ENCODE measurements at regions not wholly inside any gene's neighbourhood (a gene's known extent, or its start where the extent isn't known, plus 50 kb on each side); places are given as distances from the start of the nearest gene placed in this dataset.

DNA sequence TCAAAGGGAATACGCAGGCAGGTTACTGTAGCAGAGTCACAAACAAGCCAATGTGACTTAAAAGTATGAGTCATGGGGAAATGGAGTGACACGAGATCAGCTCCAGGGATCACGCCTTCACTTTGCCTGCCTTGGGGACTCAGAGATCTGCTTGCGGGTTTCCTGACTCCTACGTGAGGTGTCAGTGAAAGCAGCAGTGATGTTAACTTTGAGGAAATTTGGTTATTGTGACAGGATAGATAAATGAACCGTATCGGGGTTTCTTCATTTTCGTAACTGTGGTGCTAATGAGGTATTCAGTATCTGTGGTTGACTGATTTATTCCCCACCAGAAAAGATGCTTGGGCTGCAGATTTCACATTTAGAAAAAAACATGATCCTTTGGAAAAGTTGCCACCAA is 383.3 kb upstream of the ZFP42 start:
- Mint-ChIP-seq H3K27me3 (ENCODE audit: low read depth) (no peaks in the 10 kb centered on the region), H3K36me3 (ENCODE audit: insufficient read depth) (no peaks in the 10 kb centered on the region), H3K4me3 (no peak overlapping the region), H3K9me3 (peaks cover 4% of the 10 kb centered on the region), H3K4me1 (ENCODE audit: low read depth) (no peaks in the 10 kb centered on the region)
- ATAC-seq (no peak), DNase-seq (no peak)

DNA sequence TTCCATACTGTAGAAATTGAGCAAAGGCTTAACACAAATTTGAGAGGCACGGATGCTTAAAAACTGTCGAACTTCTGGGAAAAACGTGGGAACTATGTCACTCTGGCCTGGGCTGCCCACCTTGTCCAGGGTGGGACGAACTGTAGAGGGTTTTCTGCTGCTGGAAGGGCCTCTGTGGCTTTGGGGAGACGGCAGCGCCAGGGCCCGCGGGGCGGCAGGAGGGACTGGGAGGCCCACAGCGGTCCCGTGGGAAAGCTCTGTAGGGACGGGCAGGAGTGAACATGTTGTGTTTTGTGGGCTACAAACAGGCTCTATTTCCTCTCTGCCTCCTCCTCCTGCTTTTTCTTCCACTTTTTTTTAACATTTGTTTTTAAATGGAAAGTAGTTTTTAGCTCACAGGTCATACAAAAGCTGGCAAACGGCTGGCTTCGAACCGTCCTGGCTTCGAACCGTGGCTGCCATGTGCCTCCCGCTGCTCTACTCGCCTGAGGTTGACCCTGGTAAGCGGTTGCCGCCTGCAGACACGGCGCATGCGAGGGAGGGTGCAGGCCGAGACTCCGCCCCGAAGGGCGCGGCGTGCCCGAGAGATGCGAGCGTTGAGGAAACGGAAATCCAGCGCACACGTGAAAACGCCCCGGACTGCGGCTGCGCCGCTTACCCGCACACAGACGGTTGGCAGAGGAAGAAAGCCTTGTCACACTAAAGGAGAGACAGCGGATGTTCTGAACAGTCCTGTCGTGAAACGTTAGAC is 382.3 kb upstream of the ZFP42 start:
- Mint-ChIP-seq H3K27me3 (ENCODE audit: low read depth) (no peaks in the 10 kb centered on the region), H3K9me3 (peaks cover 4% of the 10 kb centered on the region)
- no peak for ATAC-seq

GRCh38 chr4:187615972-187616371 is 379.6 kb upstream of the ZFP42 start:
- H3K36me3 Mint-ChIP-seq (ENCODE audit: insufficient read depth) = no peaks in the 10 kb centered on the region
- no peak overlapping the region for H3K4me3 Mint-ChIP-seq
- ATAC-seq (no peak), DNase-seq (no peak)
- H3K27me3 Mint-ChIP-seq (ENCODE audit: low read depth) = no peaks in the 10 kb centered on the region
- peaks cover 3% of the 10 kb centered on the region for H3K9me3 Mint-ChIP-seq
- no peaks in the 10 kb centered on the region for H3K4me1 Mint-ChIP-seq (ENCODE audit: low read depth)

More for the DNA sequence above, 382.3 kb upstream of the ZFP42 start:
- Mint-ChIP-seq H3K4me3 (no peak overlapping the region), H3K36me3 (ENCODE audit: insufficient read depth) (no peaks in the 10 kb centered on the region), H3K4me1 (ENCODE audit: low read depth) (no peaks in the 10 kb centered on the region)
- DNase-seq = no peak

DNA sequence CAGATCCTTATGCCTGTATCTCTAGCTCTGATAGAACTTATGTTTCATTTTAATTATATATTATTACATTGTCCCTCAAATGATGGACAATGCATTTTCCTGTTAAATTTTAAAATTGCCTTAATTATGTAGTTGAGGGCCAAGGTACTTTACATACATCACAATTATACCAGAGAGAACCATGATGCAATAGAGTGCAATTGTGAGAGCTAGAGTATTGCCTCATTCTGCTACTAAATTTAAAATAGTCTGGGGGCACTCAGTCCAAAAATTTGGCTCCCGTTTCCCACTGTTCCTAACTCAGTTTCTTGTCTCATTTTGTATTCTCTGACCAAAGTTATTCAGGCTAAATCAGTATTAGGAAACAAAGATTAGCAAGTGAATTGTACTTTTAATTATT is 378.5 kb upstream of the ZFP42 start:
- DNase-seq (no peak), ATAC-seq (no peak)
- no peaks in the 10 kb centered on the region for H3K36me3 Mint-ChIP-seq (ENCODE audit: insufficient read depth)
- H3K4me3 Mint-ChIP-seq = no peak overlapping the region
- no peaks in the 10 kb centered on the region for H3K27me3 Mint-ChIP-seq (ENCODE audit: low read depth)
- H3K4me1 Mint-ChIP-seq (ENCODE audit: low read depth) = no peaks in the 10 kb centered on the region
- no peaks in the 10 kb centered on the region for H3K9me3 Mint-ChIP-seq

GRCh38 chr4:187618701-187619281 is 376.8 kb upstream of the ZFP42 start:
- Mint-ChIP-seq H3K9me3 (peaks cover 6% of the 10 kb centered on the region), H3K36me3 (ENCODE audit: insufficient read depth) (no peaks in the 10 kb centered on the region), H3K4me1 (ENCODE audit: low read depth) (no peaks in the 10 kb centered on the region), H3K4me3 (no peak overlapping the region), H3K27me3 (ENCODE audit: low read depth) (no peaks in the 10 kb centered on the region)
- ATAC-seq (no peak), DNase-seq (no peak)

DNA sequence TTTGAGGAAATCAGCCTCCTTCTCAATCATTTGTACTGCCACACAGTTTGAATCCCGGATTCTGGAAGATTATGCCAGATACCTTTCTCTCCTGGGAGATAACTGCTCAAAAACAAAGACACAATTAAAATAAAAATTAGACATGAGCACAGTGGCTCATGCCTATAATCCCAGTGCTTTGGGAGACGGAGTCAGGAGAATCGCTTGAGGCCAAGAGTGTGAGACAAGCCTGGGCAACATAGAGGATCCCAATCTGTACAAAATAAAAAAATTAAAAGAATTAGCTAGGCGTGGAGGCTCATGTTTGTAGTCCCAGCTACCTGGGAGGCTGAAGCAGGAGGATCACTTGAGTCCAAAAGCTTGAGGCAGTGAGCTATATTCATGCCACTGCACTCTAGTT is 376.3 kb upstream of the ZFP42 start:
- peaks cover 10% of the 10 kb centered on the region for H3K9me3 Mint-ChIP-seq
- no peaks in the 10 kb centered on the region for H3K4me1 Mint-ChIP-seq (ENCODE audit: low read depth)
- no peak overlapping the region for H3K4me3 Mint-ChIP-seq
- H3K27me3 Mint-ChIP-seq (ENCODE audit: low read depth) = no peaks in the 10 kb centered on the region
- no peak for ATAC-seq
- DNase-seq = no peak
- H3K36me3 Mint-ChIP-seq (ENCODE audit: insufficient read depth) = no peaks in the 10 kb centered on the region

GRCh38 chr4:187632260-187632995 is 363.1 kb upstream of the ZFP42 start:
- Mint-ChIP-seq H3K27me3 (ENCODE audit: low read depth) (no peaks in the 10 kb centered on the region), H3K4me1 (ENCODE audit: low read depth) (no peaks in the 10 kb centered on the region), H3K9me3 (peaks cover 10% of the 10 kb centered on the region), H3K4me3 (no peak overlapping the region), H3K36me3 (ENCODE audit: insufficient read depth) (no peaks in the 10 kb centered on the region)
- DNase-seq = no peak
- ATAC-seq = no peak

DNA sequence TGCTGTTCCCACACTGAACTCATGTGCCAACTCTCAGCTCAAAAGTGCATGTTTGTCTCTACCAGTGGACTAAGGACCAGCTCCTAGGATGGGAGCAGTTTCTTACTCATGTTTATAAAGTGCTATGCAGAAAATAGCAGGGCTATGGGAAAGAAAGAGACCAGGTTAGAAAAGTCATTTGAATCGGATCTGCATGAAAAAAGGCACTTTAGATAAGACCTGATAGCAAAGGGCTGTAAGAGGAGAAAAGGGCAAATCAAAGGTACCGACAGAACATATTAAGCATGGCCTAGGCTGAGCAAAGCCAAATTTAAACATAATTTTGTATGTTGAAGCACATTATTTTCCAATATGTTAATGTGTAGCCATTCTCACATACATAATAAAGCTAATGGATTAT is 362.3 kb upstream of the ZFP42 start:
- no peak for DNase-seq
- Mint-ChIP-seq H3K36me3 (ENCODE audit: insufficient read depth) (no peaks in the 10 kb centered on the region), H3K4me1 (ENCODE audit: low read depth) (no peaks in the 10 kb centered on the region), H3K4me3 (no peak overlapping the region), H3K9me3 (peaks cover 10% of the 10 kb centered on the region), H3K27me3 (ENCODE audit: low read depth) (no peaks in the 10 kb centered on the region)
- no peak for ATAC-seq

DNA sequence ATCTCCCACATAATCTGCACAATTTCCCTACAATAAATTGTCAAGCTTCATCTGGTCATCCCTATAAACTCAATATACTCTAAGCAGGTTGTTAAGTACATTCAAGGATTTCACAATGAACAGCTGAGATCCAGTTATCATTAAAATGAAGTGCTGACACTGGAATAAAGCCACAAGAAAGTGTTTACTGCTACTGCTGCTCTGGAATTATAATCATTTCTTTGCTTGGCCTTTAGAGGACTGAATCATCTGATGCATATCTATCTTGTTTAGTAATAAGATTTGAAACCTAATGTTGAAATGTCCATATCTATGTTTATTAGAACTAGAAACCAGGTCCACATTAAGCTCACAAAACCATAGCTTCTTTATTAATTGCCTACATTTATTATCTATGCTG is 338.6 kb upstream of the ZFP42 start:
- ATAC-seq = no peak
- Mint-ChIP-seq H3K36me3 (ENCODE audit: insufficient read depth) (no peaks in the 10 kb centered on the region), H3K4me3 (no peak overlapping the region), H3K27me3 (ENCODE audit: low read depth) (no peaks in the 10 kb centered on the region), H3K4me1 (ENCODE audit: low read depth) (no peaks in the 10 kb centered on the region), H3K9me3 (peaks cover 14% of the 10 kb centered on the region)
- DNase-seq = no peak

DNA sequence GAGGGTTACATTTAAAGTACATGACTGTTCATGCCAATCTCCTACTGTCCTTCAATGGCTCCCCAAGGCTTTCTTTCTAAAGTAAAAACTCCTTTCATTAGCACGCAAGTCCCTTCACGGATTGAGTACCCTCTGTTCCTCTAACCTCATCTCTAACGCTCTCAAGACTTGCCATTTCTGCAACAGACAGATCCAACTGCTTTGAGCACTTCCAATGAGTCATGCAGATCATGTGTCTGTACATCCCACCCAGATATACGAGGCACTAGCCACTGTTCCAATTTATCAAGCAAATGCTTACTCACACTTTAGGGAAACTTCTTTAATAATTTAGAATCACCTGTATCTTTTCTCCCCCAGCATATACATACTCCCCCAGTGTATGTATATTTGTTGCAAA is 332.5 kb upstream of the ZFP42 start:
- peaks cover 9% of the 10 kb centered on the region for H3K9me3 Mint-ChIP-seq
- DNase-seq (no peak), ATAC-seq (no peak)
- H3K27me3 Mint-ChIP-seq (ENCODE audit: low read depth) = no peaks in the 10 kb centered on the region
- no peaks in the 10 kb centered on the region for H3K4me1 Mint-ChIP-seq (ENCODE audit: low read depth)
- no peaks in the 10 kb centered on the region for H3K36me3 Mint-ChIP-seq (ENCODE audit: insufficient read depth)
- no peak overlapping the region for H3K4me3 Mint-ChIP-seq

- H3K4me1 Mint-ChIP-seq (ENCODE audit: low read depth) = no peaks in the 10 kb centered on the region
- no peak overlapping the region for H3K4me3 Mint-ChIP-seq
- H3K36me3 Mint-ChIP-seq (ENCODE audit: insufficient read depth) = no peaks in the 10 kb centered on the region
- ATAC-seq (no peak), DNase-seq (no peak)
- peaks cover 9% of the 10 kb centered on the region for H3K9me3 Mint-ChIP-seq
- no peaks in the 10 kb centered on the region for H3K27me3 Mint-ChIP-seq (ENCODE audit: low read depth)
Measured at GRCh38 chr4:187664011-187664410, 331.6 kb upstream of the ZFP42 start.

DNA sequence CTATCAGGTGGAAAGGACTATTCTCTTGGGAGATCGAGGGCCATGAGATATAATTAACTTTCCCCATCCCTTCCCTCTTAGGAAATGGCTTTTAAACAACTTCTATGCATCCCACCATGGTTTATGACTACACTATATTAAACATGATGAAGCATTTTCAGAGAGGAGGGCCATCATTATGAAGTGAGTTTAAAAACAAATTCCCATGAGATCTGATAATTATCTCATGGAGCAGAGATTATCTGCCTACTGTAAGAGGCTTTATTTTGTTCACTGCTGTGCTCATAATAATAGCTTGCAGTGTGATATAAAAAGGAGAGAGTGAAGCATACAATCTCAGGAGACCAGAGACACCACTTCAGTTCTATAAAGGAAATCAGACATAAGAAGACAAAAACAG is 330.5 kb upstream of the ZFP42 start:
- DNase-seq (no peak), ATAC-seq (no peak)
- Mint-ChIP-seq H3K36me3 (ENCODE audit: insufficient read depth) (no peaks in the 10 kb centered on the region), H3K9me3 (peaks cover 13% of the 10 kb centered on the region), H3K27me3 (ENCODE audit: low read depth) (no peaks in the 10 kb centered on the region), H3K4me1 (ENCODE audit: low read depth) (no peaks in the 10 kb centered on the region), H3K4me3 (no peak overlapping the region)

GRCh38 chr4:187666034-187666433 is 329.5 kb upstream of the ZFP42 start:
- H3K4me3 Mint-ChIP-seq = no peak overlapping the region
- peaks cover 19% of the 10 kb centered on the region for H3K9me3 Mint-ChIP-seq
- DNase-seq = no peak
- H3K36me3 Mint-ChIP-seq (ENCODE audit: insufficient read depth) = no peaks in the 10 kb centered on the region
- ATAC-seq = no peak
- H3K4me1 Mint-ChIP-seq (ENCODE audit: low read depth) = no peaks in the 10 kb centered on the region
- H3K27me3 Mint-ChIP-seq (ENCODE audit: low read depth) = no peaks in the 10 kb centered on the region

DNA sequence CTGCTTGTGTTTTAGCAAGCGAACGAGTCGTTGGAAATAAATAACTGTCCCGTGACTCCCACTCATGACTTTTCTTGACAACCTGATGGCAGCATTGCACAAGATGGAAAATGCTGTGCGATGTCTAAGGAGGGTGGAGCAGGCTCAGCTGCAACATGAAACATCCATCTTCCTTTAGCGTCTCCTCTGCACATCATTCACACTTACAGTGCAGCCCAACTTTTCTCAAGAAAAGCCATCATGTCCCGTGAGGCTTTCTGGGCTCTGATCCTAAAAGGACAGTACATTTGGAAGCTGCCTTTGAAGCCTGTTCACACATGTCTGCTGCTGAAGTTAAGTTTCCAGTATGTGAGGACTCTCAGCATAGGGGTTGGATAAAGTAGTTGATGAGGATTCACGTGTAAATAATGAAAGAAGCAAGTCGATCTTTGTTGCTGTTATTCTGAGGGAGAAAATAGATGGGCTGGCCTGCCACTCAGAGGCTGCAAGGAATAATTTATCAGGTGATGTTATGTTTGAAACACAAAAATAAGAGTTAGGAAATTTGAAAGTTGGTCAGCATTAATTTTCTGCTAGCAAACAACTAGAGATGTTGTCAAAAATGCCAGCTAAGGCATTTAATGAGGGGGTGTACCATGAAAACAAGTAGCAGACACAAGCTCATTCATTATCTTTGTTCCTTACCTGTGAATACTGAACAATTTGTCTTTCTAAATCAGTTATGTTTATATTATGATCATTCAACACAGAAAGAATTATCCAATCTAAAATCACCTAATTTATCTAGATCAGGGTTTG is 328.7 kb upstream of the ZFP42 start:
- ATAC-seq (no peak), DNase-seq (no peak)
- Mint-ChIP-seq H3K27me3 (ENCODE audit: low read depth) (no peaks in the 10 kb centered on the region), H3K4me3 (no peak overlapping the region), H3K9me3 (peaks cover 24% of the 10 kb centered on the region), H3K4me1 (ENCODE audit: low read depth) (no peaks in the 10 kb centered on the region), H3K36me3 (ENCODE audit: insufficient read depth) (no peaks in the 10 kb centered on the region)
